ENCODE measurements at regions not wholly inside any gene's neighbourhood (a gene's known extent, or its start where the extent isn't known, plus 50 kb on each side); places are given as distances from the start of the nearest gene placed in this dataset.

DNA sequence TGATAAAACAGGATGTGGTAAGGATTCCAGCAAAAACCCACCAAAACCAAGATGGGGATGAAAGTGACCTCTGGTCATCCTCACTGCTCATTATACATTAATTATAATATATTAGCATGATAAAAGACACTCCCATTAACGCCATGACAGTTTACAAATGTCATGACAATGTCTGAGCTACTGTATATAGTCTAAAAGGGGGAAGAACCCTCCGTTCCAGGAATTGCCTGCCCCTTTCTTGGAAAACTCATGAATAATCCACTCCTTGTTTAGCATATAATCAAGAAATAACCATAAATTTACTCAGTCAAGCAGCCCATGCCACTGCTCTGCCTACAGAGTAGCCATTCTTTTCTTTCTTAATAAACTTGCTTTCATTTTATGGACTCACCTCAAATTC lies 96.4 kb upstream of the VLDLR start:
- no peak for ATAC-seq
- H3K27ac ChIP-seq (ENCODE audit: extremely low read length, insufficient read depth, low read length), result no peak overlapping the region
- TF ChIP-seq, protein P1, sequence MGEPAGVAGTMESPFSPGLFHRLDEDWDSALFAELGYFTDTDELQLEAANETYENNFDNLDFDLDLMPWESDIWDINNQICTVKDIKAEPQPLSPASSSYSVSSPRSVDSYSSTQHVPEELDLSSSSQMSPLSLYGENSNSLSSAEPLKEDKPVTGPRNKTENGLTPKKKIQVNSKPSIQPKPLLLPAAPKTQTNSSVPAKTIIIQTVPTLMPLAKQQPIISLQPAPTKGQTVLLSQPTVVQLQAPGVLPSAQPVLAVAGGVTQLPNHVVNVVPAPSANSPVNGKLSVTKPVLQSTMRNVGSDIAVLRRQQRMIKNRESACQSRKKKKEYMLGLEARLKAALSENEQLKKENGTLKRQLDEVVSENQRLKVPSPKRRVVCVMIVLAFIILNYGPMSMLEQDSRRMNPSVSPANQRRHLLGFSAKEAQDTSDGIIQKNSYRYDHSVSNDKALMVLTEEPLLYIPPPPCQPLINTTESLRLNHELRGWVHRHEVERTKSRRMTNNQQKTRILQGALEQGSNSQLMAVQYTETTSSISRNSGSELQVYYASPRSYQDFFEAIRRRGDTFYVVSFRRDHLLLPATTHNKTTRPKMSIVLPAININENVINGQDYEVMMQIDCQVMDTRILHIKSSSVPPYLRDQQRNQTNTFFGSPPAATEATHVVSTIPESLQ (CRISPR knock-in tag; conservative IDR thresholded peaks at IDR 0.05), result no peak
- TF ChIP-seq RBAK (CRISPR knock-in tag; IDR thresholded peaks at IDR 0.05) (no peak), ZNF510 (CRISPR knock-in tag; IDR thresholded peaks at IDR 0.05; ENCODE audit: low read depth) (no peak), MTF1 (CRISPR knock-in tag; IDR thresholded peaks at IDR 0.05) (no peak)
- no peaks in the 10 kb centered on the region for H3K27me3 ChIP-seq (ENCODE audit: control insufficient read depth in 1 of 2, insufficient read depth in 2 of 2, low read length in 2 of 2)
- H3K4me2 ChIP-seq (ENCODE audit: low read depth, low read length), result no peak overlapping the region
- H3K9me3 ChIP-seq (ENCODE audit: low read length), result no peaks in the 10 kb centered on the region
- no peaks in the 10 kb centered on the region for H3K4me1 ChIP-seq (ENCODE audit: insufficient read depth, low read length)
- H4K20me1 ChIP-seq (ENCODE audit: insufficient read depth, low read length), result no peaks in the 10 kb centered on the region
- no peak overlapping the region for H3K9ac ChIP-seq (ENCODE audit: insufficient read depth, low read depth, low read length)
- no peak overlapping the region for H2AFZ ChIP-seq (ENCODE audit: low read length)
- intact Hi-C loops (cut with micrococcal nuclease; ENCODE audit: unreplicated experiment), result no loop called here
- H3K4me3 ChIP-seq (replicated peaks in 1 of 3; ENCODE audit: insufficient read depth in 1 of 3, low read depth in 2 of 3, low read length in 3 of 3), result no peak overlapping the region
- H3K36me3 ChIP-seq (replicated peaks in 1 of 2; ENCODE audit: control insufficient read depth in 1 of 2, insufficient read depth in 2 of 2, low read length in 2 of 2), result no peaks in the 10 kb centered on the region
- no peak for FAIRE-seq
- ChIA-PET CTCF (ENCODE audit: low intra/inter-chr PET ratio, low total read pairs) (no interaction called here), POLR2A (no interaction called here)
- H3K79me2 ChIP-seq (ENCODE audit: insufficient read depth, low read length), result no peaks in the 10 kb centered on the region
- in situ Hi-C loops (cut with HindIII; ENCODE audit: extremely low pct_ligation_motif_present, low pct_unique_long_range_greater_than_20kb), result no loop called here
- 5% methylated on average over 2 of the region's 2 CpGs for WGBS (ENCODE audit: low lambda C conversion rate)
- no peak for DNase-seq (ENCODE audit: low spot score)
- no TSS peak for BruUV-seq (replicated peaks)

- no peak overlapping the region for H3K9ac ChIP-seq (ENCODE audit: insufficient read depth, low read depth, low read length)
- intact Hi-C loops (cut with micrococcal nuclease; ENCODE audit: unreplicated experiment), result no loop called here
- H4K20me1 ChIP-seq (ENCODE audit: insufficient read depth, low read length), result no peaks in the 10 kb centered on the region
- no peak overlapping the region for H3K4me3 ChIP-seq (replicated peaks in 1 of 3; ENCODE audit: insufficient read depth in 1 of 3, low read depth in 2 of 3, low read length in 3 of 3)
- H3K4me2 ChIP-seq (ENCODE audit: low read depth, low read length), result no peak overlapping the region
- DNase-seq (ENCODE audit: low spot score), result no peak
- ATAC-seq, result no peak
- no peak for FAIRE-seq
- no peaks in the 10 kb centered on the region for H3K9me3 ChIP-seq (ENCODE audit: low read length)
- in situ Hi-C loops (cut with HindIII; ENCODE audit: extremely low pct_ligation_motif_present, low pct_unique_long_range_greater_than_20kb), result no loop called here
- POLR2A ChIA-PET, result no interaction called here
- 5% methylated on average over 2 of the region's 2 CpGs for WGBS (ENCODE audit: low lambda C conversion rate)
- CTCF ChIA-PET (ENCODE audit: low intra/inter-chr PET ratio, low total read pairs), result no interaction called here
- no TSS peak for BruUV-seq (replicated peaks)
- H3K79me2 ChIP-seq (ENCODE audit: insufficient read depth, low read length), result no peaks in the 10 kb centered on the region
- no peak overlapping the region for H3K27ac ChIP-seq (ENCODE audit: extremely low read length, insufficient read depth, low read length)
- no peaks in the 10 kb centered on the region for H3K27me3 ChIP-seq (ENCODE audit: control insufficient read depth in 1 of 2, insufficient read depth in 2 of 2, low read length in 2 of 2)
- no peaks in the 10 kb centered on the region for H3K4me1 ChIP-seq (ENCODE audit: insufficient read depth, low read length)
- no peaks in the 10 kb centered on the region for H3K36me3 ChIP-seq (replicated peaks in 1 of 2; ENCODE audit: control insufficient read depth in 1 of 2, insufficient read depth in 2 of 2, low read length in 2 of 2)
- H2AFZ ChIP-seq (ENCODE audit: low read length), result no peak overlapping the region
- TF ChIP-seq GLI4 (CRISPR knock-in tag; IDR thresholded peaks at IDR 0.05; ENCODE audit: borderline replicate concordance) (no peak), LRRFIP1 (CRISPR knock-in tag; conservative IDR thresholded peaks at IDR 0.05) (no peak), ELF3 (CRISPR knock-in tag; IDR thresholded peaks at IDR 0.05) (no peak), THAP9 (CRISPR knock-in tag; IDR thresholded peaks at IDR 0.05; ENCODE audit: borderline replicate concordance) (no peak), CENPX (CRISPR knock-in tag; IDR thresholded peaks at IDR 0.05) (no peak), TEAD2 (CRISPR knock-in tag; IDR thresholded peaks at IDR 0.05) (no peak)
- TF ChIP-seq, protein P2, sequence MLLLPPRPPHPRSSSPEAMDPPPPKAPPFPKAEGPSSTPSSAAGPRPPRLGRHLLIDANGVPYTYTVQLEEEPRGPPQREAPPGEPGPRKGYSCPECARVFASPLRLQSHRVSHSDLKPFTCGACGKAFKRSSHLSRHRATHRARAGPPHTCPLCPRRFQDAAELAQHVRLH (CRISPR knock-in tag; IDR thresholded peaks at IDR 0.05; ENCODE audit: borderline replicate concordance, low read depth), result no peak
Measured at GRCh38 chr9:2526071-2526828, 95.3 kb upstream of the VLDLR start.

All from HepG2 (cell line).